Activated T-cell treated with anti-CD3 and anti-CD28 coated beads for 48 hours (primary cell): ENCODE measurements at regions not wholly inside any gene's neighbourhood (a gene's known extent, or its start where the extent isn't known, plus 50 kb on each side); places are given as distances from the start of the nearest gene placed in this dataset.
"Not testable (repeated sequence)": the region's sequence is repeated elsewhere in the genome, so short reads cannot be mapped to it uniquely, and the experiment has no call there.

ENCODE experiments used
- DNase-seq: peaks from one replicate; pipeline ENCODE4 v3.0.0-alpha.2; 2020; ENCODE audit warnings: low read depth

DNA sequence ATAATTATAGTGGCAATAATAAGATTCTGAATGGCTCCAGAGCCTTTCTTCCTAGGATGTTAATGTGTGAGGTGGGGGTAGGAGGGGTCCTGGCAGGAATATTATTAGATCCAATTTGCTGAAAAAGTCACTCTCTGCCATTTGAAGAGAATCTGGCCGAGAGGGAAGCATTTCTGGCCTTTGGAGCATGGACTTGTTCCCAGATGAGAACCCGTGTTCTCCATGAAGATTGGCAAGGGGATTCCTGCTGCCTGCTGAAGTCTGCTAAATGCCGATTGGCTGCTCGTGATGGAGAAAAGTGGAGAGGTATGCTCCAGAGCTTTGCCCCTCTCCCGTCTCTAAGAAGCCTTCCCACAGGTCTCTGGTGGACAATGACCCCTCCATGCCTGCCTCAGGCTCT, 135.6 kb downstream of the TRIM43 start:
- DNase-seq: not testable (repeated sequence)

DNA sequence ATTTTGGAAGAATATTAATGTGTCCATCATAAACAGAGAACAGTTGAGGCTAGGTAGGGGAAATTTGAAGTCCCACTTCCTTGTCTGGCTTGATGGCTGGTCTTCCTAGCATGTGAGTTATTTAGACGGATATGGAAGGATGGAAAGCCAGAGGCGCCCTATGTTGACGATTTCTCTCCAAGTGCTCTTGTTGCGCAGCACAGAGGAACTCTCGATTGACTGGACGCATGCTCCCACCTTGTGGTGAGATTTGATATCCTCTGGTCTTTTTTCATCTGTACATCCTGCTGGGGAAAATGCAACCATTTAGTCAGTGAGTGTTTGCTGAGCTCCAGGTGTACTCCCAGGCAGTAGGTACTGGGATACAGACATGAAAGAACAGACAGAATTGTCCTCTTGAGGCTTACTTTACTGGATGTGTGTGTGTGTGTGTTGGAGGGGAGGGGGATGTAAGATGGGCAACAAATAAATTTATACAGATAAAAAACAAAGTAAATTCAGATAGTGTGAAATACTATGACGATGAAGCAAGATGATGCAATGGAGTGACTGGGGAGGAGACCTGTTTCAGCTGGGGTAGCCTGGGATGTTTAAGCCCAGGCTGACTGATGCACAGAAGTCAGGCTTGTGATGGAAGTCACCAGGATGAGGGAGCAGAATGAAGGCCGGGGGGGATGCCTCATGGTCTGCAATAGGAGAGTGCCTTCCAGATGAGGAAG, 137.2 kb downstream of the TRIM43 start:
- peak; percentile 15 for DNase-seq

DNA sequence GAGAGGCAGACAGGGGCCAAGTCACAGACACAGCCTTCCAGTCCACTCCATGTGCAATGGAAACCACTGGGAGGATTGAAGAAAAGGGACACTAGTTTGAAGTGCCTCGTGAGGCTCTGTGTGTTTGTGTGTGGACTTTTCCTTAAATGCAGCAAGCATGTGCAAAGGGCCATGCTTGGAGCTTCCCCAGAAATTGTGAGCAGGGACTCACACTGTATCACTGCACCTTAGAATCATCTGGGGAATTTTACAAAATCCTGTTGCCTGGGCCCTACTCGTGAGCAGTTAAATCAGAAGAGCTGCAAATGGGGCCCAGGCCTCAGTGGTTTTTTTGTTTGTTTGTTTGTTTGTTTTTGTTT, 137.8 kb downstream of the TRIM43 start:
- DNase-seq: no peak

DNA sequence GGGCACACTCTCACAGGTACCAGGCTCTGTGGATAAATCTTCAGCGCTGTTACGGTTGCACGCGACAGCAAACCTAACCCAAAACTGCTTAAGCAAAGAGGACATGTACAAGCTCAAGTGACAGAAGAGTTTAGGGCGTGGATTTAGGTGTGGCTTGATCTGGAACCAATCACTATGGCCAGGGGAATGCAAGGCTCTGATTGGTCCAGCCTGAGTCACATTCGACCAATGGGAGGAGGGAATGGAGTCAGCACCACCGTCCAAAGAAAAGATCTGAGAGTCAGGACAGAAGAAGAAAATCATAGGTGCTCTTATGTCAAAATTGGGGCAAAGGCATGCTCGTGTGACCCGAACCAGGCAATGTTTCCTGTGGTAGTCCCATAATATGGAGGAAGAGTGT, 139.0 kb downstream of the TRIM43 start:
- no peak for DNase-seq

DNA sequence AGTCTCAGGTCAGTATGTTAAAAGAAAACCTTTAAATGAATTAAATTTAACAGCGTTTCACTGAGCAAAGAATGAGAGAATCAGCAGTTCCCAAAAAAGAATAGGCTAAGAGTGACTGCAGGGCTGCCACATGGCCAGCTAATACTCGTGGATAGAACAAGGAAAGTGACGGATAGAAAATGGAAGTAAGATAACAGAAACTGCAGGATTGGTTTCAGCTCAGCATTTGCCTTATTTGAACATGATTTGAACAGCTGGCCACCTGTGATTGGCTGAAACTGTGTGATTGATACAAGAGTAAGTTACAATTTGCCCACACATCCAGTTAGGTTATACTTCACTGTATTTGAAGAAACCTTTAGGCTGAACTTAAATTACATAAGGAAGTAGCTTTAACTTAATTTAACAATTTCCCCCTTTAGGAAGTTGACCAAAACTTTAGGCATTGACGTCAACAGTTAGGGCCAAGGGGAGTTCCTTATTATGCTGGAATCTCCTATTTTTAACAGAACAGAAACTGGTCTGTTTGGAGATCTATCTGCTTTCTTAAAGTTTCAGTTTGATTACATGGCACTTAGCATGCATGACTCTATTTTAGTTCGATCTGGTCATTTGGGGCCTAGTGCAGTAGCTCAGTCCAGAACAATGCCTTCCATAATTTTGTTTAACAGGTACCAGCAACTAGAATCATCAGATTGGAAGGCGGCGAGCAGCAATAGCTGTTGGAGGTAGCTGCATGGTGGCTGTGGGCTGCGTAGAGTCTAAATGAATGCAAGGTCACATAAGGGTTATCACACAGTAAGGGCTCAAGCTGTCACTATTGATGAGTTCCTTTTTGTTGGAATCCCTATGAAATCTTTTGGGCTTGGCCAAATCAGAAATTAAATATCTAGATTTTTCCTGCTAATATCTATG, 143.4 kb downstream of the TRIM43 start:
- no peak for DNase-seq

DNA sequence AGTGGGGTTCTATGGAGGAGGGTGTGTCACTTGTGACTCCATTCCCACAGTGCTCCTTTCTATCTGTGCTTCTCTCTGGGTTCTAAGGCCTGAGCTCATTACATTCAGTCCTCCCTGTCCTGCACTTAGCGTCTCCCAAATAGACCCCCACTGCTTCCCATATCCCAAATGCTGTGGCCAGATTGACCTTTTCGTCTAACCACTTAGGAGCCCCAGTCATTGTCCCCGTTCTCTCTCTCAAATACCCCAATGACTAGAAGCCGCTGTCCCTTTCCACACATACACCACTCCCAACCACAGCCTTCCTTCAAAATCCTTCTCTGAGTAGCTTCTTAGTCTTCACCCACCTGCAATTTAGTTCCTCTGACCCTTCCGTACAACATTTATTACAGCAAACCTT, 146.5 kb downstream of the TRIM43 start:
- DNase-seq: no peak

DNA sequence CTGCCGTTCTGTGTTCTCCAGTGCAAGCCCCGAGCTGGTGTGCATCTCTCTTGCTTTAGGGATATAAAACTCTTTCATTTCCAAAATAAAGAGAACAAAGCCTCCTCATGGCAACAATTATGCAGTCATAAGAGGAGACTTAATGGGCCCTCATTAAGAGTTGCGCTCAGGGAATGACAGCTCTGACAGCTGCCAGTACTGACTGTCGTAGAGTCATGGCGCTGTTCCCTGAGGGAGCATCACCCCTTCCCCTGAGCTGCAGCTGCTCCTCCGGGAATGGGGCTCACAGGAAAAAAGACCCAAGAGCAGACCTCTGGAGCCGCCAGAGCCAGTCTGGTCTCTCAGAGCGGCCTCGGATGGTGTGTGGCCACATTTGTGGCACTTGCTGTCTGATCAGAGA, 160.3 kb downstream of the TRIM43 start:
- DNase-seq: not testable (repeated sequence)

DNA sequence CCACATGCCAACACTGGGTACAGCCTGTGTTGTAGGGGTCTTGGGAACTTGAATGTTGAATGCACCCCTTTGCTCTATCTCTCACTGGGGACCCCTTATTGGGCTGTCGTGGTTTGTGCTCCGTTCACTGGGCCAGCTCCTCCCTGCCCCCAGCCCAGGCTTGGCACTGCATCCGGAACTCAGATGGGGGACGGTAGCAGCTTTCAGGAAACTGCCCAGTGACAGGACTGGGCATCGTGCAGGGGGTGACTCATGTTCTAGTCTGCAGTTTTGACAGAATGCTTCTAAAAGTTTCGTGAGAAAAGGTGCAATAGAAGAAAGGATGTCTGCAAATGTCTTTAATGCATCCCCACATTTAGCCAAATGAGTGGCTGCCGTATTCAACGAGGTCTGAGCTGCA, 162.0 kb downstream of the TRIM43 start:
- not testable (repeated sequence) for DNase-seq

DNA sequence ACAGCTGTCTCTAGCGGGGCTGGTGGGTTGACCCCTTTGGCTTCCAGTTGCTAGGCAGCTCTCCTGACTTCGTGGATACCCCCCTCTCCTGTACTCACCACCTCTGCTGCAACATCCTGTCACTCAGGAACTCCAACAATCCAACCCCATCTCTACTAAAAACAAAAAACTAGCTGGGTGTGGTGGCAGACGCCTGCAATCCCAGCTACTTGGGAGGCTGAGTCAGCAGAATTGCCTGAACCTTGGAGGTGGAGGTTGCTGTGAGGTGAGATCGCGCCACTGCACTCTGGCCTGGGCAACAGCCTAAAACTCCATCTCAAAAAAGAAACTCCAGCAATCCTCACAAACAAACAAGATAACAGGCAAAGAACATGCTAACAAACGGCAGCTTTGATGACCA, 162.4 kb downstream of the TRIM43 start:
- not testable (repeated sequence) for DNase-seq

DNA sequence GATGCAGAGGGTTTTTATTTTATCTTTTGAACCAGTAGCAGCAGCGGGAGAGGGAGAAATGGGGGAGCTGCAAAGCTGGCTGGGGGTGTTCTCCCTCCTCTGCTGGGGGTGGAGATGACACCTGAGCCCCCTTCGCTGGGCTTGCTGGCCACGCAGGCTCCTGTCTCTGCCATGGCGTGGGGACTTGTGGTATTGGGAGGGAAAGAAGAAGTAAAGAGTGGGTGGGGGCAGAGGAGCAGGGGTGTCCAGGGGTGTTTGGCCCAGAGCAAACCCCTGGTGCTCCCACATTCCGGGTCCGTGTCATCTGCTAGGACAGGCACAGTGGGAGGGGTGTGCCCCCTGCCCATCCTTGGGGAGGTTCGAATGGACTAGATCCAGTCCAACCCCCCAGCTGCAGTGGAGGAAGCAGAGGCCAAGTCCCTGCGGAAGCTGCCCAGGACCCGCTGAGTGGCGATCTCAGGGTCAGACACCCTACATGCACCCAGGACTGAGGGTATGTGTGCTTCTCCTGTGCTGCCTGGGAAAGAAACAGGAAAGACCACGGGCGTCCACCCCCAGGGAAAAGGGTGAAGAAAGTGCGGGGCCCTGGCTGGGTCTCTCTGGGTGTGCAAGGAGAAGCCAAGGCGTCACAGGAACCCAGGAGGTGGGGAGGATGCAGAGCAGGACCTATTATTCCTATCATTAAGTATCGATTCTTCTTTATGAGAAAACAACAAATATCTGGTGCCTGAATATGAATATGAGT, 163.2 kb downstream of the TRIM43 start:
- DNase-seq: not testable (repeated sequence)

DNA sequence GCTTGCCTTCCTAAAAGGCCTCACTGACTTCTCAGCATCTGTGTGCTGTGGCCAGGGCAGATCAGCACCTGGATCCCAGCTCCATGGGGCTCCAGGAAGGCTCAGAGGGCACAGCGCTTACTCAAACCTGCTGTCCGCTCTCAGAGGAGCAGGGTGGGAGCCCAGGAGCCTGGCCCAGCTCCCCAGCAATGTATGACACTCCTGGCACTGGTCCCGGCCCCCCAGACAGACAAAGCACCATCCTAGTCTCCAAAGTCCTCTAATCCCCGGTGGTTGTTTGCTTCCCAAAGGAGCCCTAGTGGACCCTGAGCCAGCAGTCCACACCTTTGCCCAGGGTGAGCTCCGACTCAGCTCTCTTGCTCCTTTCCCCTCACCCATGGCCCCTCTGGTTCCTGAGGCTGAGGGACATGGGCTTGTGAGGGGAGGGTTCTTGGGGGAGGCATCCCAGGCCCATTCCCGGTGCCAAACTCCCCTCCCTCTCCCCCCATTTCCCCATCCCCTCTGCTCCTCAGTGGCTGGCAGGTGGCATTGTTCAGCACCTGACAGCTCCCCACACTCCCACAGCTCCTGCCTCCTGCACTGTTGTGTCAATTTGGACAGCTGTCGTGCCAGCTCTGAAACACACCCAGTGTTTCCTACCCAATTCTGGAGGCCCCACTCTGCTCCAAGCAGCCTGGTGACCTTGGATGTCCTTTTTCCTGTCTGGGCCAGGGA, 164.3 kb downstream of the TRIM43 start:
- DNase-seq: not testable (repeated sequence)

DNA sequence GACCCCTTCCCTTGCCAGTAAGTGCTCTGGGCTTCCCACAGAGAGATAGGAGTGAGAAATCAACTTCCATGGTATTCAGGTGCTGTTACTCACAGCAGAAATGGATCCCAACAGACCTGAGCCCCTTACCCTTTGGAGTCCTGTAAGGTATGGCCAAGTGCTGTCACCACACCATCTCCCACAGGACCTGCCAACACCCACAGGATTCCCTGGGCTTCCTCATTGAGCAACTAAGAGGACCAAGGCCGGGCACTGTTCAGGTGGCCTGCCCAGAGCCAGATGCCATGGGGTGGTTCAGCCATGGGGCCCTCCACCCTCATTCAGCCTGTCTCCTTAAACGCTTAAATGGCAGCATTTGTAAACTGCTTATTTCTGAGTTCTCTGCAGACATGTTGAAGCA, 166.2 kb downstream of the TRIM43 start:
- no peak for DNase-seq

DNA sequence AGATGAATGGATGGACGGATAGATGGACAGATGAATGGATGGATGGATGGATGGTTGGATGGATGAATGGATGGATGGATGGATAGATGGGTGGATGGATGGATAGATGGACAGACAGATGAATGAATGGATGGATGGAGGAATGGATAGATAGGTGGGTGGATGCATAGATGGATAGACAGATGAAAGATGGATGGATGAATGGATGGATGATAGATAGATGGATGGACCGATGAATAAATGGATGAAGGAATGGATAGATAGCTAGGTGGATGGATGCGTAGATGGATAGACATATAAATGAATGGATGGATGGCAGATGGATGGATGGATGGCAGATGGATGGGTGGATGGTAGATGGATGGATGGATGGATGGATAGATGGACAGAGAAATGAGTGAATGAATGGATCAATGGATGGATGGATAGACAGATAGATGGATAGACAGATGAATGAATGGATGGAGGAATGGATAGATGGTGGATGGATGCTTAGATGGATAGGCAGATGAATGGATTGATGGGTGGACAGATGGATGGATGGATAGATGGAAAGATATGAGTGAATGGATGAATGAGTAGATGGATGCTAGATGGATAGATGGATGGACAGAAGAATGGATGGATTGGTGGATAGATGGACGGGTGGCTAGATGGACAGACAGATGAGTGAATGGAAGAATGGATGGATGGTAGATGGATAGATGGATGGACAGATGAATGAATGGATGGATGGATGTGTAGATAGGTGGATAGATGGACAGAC, 167.9 kb downstream of the TRIM43 start:
- DNase-seq: no peak

DNA sequence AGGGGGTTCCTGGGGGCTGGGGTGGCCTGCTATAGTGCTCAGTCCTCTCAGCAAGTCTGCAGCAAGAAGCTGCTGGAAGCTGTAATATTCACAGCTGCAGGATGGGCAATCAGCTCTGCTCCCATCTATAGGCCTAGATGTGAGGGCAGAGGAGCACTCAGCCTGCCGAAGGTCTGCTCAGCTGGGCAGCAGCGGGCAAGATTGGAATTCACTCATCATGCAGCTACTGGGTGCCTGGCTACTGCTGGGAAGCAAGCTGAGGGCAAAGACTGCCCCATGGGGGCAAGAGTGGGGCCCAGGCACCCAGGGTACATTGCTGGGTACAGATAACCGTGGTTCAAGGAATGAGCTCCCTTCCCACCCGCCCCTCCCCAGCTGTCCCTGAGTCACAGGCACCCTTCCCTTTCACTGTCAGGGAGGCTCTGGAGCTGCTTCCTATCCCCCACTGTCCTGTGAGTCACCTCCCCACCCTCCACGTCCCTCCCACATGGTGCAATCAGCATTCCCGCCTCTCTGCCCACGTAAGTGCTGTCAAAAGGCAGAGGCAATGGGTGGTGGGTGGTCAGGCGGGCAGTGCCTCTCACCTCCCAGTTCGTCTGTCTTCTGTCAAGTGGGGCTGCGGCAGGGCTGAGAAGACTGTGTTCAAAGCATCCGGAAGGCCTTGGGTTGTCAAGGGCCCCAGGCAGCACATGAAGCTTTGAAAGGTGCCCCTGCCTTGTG, 169.2 kb downstream of the TRIM43 start:
- no peak for DNase-seq

DNA sequence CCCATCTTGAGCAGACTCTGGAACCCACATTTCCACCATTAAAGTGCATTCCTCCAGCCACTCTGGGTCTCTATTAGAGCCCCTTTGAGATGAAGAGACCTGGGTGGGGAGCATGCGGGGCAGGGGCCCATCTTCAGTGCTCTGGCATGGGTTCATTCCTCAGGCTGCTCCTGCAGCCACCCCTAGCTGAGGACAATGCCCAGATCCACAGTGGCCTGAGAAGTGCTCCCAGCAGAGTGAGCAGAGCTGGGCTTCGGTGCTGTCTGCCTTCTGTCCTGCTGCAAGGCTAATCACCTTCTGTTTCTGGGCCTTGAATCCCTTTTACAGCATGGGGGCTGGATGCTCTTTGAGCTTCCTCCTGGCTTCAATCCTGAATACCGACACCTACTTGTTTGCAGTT, 169.8 kb downstream of the TRIM43 start:
- no peak for DNase-seq

DNA sequence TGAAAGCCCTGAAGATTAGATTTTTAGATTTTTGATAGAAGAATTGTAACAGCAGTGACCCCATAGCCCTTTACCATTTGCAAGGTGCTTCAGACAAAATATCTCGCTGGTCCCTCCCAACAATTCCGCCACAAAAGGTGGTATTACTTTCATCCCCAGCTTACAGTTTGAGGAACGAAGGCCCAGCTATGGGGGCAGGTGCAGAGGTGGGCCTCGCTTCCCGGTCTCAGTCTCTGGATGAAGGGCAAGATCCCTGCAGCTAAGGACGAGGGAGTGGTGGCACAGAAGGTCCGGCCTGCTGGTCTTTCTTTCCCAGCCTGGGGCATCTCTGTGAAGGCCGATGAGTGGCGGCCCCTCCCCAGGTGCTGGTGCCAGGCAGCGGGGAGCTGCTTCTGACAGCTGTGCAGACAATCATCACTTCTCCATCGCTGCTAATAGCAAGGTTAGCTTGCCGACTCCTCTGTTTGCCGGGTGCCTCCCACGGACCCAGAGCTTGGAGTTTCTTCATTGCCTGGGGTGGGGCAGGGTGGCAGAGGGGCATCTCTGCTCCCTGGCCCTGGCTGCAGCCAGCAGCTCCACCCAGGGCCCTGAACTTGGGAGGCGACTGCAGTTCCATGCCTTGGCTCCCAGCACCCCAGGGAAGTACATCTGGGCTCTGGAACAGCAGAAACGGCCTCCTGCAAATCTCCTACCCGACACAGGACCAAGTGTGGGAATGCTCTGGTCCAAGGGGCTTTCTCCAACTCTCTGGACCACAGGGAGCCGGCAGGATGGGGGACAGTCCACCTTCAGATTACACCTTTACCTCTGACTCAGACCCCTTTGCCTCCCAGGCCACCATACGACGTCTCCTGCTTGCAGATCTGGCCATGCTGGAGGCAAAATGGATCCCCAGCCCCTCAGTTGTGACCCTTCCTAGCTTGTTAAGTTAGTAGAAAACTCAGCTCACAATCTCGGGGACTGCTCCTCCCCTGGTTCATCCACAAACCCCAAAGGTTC, 170.5 kb downstream of the TRIM43 start:
- not testable (repeated sequence) for DNase-seq

DNA sequence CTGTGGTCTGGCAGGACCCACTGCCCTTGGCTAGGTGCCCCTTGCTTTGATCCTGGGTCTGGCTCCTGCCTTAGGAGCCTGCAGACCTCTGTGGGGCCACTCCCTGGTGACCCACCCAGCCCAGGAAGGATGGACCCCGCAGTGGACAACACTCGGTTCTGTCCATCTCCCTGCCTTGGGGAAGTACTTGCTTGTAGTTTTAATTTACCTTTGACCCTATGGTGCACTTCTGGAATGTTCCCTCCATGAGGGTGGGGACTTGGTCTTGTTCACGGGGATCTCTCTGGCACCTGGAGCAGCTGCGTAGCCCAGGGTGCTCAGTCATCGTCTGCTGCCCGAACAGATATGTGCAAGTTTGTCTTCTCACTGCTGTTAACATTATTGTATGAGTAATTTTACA, 171.3 kb downstream of the TRIM43 start:
- DNase-seq: not testable (repeated sequence)

DNA sequence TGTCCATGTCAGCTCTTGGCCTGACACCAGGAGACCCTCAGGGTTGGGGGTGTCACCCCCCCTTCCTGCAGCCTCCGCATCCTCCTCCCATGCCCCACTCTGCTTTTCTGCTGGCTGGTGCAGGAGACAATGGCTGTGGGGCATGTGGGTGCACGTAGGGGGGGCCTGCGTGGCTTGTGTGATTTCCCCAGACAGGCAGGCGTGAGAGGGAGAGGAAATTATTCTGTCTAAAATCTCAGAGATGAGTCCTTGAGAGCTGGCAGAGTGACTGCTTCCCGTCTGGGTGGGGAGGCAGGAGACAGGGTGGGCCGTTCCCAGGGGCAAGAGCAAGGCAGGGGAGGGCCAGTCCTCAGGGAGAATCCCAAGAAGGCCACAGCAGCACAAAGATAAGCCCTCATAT, 173.2 kb downstream of the TRIM43 start:
- not testable (repeated sequence) for DNase-seq
